NOMO-1 treated with DMSO at 0.1 percent for 48 hours (cell line): ENCODE measurements at regions not wholly inside any gene's neighbourhood (a gene's known extent, or its start where the extent isn't known, plus 50 kb on each side); places are given as distances from the start of the nearest gene placed in this dataset.
"Not testable (repeated sequence)": the region's sequence is repeated elsewhere in the genome, so short reads cannot be mapped to it uniquely, and the experiment has no call there.

Source experiments
- DNase-seq: peaks from one replicate; lab custom pipeline; 2025; ENCODE audit not compliant: unreplicated experiment; lab: John Stamatoyannopoulos, UW

- peak; percentile 42 for DNase-seq
Measured at GRCh38 chr2:8441986-8442385, 239.9 kb upstream of the ID2 start.

DNA sequence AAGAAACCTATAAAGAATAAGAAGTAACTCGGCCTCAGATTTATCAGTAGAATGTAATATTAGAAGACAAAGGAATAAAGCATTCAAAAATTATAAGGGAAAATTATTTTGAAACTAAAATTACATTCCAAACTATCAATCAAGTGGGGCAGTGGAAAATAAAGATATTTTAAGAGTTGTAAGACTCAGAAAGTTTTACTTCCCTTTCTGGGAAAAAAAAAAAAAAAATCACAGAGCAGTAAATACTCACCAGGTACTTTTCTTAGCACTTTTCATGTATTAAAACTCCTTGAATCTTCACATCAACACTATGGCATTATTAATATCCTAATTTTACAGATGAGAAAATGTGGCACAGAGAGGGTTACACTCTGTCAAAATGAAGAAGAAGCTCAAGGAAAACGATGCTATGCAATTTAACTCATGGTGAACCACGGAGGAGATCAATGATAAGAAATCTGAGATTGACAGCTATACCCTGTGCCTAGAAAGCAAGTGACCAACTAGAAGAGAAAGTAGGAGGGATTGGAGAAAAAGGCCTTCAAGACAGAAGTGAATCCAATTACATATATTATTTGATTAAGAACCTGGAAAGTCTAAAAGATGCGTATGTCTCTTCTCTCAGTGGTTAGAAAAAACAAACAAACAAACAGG is 238.9 kb upstream of the ID2 start:
- peak; percentile 32 for DNase-seq

DNA sequence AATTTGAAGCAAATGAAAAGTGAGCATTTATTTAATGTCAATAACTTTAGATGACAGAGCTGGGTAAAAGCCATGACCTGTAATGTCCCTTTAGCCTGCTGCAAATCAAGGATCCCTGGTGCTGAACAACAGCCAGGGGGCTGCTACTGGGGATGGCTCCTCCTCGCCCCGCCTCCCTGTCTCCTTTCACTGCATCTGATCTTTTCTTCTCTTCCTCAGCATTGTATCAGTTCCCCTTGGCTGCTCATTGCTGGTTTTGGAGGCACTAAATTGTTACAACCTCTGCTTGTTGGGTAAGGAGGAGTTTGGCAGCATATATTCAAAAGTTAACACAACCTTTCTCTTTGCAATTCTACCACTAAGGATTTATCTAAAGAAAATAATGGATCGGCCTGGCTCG is 236.3 kb upstream of the ID2 start:
- DNase-seq, result peak; percentile 4

- DNase-seq, result not testable (repeated sequence)
Measured at GRCh38 chr2:8446751-8447150, 235.1 kb upstream of the ID2 start.

- no peak for DNase-seq
Measured at GRCh38 chr2:8447610-8448221, 234.1 kb upstream of the ID2 start.

DNA sequence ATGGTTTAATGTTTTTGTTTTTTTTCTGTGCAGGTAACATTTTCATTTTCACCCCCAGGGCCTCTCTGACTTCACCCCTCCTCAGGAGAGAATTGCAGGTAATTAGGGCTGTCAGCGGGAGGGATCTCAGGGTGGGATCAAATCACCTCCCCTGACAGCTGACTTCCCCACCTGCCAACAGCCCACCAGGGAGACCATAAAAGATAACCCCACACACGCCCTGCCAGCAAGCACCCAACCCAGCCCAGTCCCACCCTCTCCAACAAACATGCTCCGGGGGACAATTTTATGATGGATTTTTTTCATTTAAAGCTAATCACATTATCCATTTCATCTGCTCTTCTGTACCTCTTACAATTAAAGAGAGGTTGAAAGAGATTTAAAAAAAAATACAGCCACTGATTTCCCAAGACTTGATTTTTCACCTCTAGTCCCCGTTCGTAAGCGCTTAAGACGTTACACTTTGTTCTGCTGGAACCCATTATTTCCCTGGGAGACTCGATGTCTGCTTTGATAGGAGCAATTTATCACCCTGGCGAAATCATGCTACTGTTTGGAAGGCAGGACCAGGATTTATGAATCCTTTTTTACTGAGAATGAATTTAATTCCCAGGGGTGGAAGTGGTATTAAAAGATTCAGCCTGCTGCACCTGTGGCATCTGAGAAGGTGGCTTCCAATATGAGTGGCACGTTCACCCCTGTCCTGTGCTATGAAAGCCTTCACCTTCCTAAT is 232.9 kb upstream of the ID2 start:
- DNase-seq, result no peak

GRCh38 chr2:8451273-8451672 is 230.6 kb upstream of the ID2 start:
- no peak for DNase-seq

- no peak for DNase-seq
Measured at GRCh38 chr2:8452296-8452695, 229.6 kb upstream of the ID2 start.

GRCh38 chr2:8452979-8453903 is 228.6 kb upstream of the ID2 start:
- DNase-seq, result peak; percentile 35

GRCh38 chr2:8453904-8454302 is 228.0 kb upstream of the ID2 start:
- DNase-seq, result no peak

DNA sequence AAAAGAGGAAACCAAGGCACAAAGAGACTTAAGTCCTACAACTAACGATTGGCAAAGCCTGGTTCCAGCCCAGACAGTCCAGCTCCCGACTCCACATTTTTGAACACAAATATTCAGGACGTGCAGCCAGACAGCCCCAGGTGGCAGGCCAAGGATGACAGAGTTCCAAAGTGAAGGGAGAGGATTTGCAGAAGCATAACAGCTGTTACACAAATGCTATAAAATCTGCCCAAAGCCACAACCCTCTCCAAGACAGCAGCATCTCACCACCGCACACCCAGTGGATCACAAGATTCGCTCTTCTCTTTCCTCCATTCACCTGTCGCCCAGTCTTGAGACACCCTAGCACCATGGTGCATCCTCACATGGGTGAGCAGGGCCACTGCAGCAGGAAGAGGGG is 227.1 kb upstream of the ID2 start:
- DNase-seq, result no peak

GRCh38 chr2:8455236-8456150 is 226.4 kb upstream of the ID2 start:
- DNase-seq, result no peak

- no peak for DNase-seq
Measured at GRCh38 chr2:8456151-8457091, 225.4 kb upstream of the ID2 start.

- DNase-seq, result no peak
Measured at GRCh38 chr2:8457092-8457481, 224.8 kb upstream of the ID2 start.

DNA sequence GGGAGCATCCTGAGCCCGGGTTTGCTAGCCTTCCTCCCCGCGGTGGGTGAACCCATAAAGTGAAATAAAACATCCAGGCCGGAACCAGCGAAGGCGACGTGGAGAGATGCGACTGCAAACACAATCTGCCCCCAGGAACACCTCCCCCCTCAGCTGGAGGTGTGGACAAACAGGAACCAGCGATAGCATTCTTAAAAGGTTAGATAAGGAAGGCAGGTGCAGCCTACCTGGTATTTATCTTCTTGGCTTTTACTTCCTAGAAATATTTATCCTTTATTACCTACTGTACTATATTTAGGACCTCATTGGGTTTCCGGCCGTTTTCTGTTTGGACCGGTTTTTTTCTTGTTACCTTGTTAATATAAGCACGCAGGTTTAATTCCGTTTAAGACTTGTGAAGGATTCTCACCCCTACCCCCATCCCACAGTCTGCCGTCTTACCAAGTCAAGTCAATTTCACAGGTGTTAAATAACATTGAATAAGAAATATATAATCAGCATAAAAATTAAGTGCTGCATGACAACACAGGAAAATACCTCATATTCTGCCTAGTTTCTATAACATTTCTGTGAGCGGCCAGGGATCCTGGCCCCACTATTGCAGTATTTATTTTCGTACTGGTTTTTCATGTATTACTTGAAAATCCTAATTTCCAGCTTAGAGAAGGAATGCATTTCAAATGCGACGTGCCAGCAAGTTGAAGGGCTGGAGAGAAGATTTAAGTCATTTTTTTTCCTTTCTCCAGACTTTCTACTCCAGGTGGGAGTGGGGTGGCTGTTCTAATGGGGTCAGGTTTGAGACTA is 224.0 kb upstream of the ID2 start:
- DNase-seq, result no peak

DNA sequence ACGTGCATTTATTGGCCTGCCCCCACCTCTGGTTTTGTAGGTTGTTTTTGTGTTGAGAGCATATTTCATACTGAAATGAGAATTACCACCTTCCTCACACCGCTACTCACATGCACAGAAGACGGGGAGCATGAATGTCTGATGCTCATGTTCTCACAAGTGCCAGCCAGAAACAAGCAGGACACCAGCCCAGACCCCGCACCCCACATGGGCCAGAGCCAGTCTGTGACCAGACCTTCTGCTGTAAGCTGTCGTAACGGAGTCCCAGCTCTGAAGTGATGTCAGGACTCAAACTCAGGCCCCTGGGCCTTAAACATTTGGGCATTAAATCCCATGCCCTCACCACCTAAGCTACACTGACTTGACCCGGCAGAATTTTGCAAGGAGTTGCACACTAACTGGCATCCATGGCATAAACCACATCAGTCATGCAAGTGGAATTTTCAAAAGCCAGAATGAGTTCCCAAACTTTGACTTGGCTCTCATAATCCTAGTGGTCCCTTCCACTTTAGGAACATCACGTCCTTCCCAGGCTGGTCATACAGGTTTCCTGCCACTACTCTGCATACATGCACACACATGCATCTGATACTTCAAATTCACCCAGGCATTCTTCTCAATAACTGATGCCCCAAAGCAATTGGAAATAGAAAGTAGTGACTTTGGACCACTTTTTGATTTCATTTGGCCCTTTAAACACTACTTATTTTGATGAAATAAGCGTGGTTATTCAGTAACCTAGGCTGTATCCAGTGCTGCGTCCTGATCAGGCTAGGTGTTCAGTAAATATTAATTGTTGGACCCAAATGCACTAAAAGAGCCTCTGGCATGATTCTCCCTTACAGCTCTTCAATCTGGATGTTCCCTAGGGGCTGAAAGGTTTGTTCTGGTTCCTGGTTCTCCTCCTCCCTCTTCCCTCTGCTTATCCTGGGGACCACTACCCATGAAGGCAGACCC is 223.1 kb upstream of the ID2 start:
- no peak for DNase-seq

GRCh38 chr2:8459474-8459873 is 222.4 kb upstream of the ID2 start:
- no peak for DNase-seq
